IMR-90 (cell line): ENCODE measurements at regions not wholly inside any gene's neighbourhood (a gene's known extent, or its start where the extent isn't known, plus 50 kb on each side); places are given as distances from the start of the nearest gene placed in this dataset.
A peak's percentile ranks its signal among the peaks of the same experiment; 100 is the strongest.

ENCODE experiments used
- ATAC-seq: fragments of 200-7000 bp; cut with Tn5 transposase; 2 replicates; pipeline ENCODE4 v1.9.1; 2020; ENCODE audit warnings: low read depth, mild to moderate bottlenecking, moderate library complexity
- BruUV-seq: library from RNA; stranded (reverse); fragments of 400-500 nt; replicated peaks from 2 replicates; lab custom pipeline; 2021; lab: Mats Ljungman, UMichigan
- CTCF ChIA-PET: fragments of 300-600 bp; formaldehyde crosslinking; extraction: SDS; loops from one replicate; lab custom pipeline; 2021; ENCODE audit warnings: antibody characterized with exemption; lab: Yijun Ruan, JAX
- POLR2A ChIA-PET: fragments of 300-600 bp; sonication (Branson Sonifier 250); formaldehyde crosslinking; loops from one replicate; lab custom pipeline; 2022; ENCODE audit warnings: antibody characterized with exemption; ENCODE audit not compliant: unreplicated experiment; lab: Charles Lee
- DNase-seq: peaks from one replicate; pipeline ENCODE4 v3.0.0; 2013
- H2AFZ ChIP-seq: replicated peaks from 2 replicates; pipeline ENCODE3; 2013; ENCODE audit warnings: low read length, mild to moderate bottlenecking; ENCODE audit not compliant: poor library complexity
- H2AK5ac ChIP-seq: 2 replicates; pipeline ENCODE4 v1.6.1; 2013; ENCODE audit warnings: low read depth, low read length, inconsistent platforms
- H2AK9ac ChIP-seq: replicated peaks from 2 replicates; pipeline ENCODE3; 2013; ENCODE audit warnings: mild to moderate bottlenecking, low read depth, low read length, moderate library complexity; ENCODE audit not compliant: poor library complexity
- H2BK120ac ChIP-seq: 2 replicates; pipeline ENCODE4 v1.6.1; 2013; ENCODE audit warnings: low read depth, low read length, inconsistent platforms
- H2BK15ac ChIP-seq: 3 replicates; pipeline ENCODE4 v1.6.1; 2013; ENCODE audit warnings: low read depth, low read length, inconsistent platforms
- H2BK20ac ChIP-seq: 2 replicates; pipeline ENCODE4 v1.6.1; 2013; ENCODE audit warnings: low read depth, mild to moderate bottlenecking, inconsistent platforms, low read length, moderate library complexity
- H2BK5ac ChIP-seq: 2 replicates; pipeline ENCODE4 v1.6.1; 2013; ENCODE audit warnings: mild to moderate bottlenecking, low read depth, low read length, inconsistent platforms; ENCODE audit not compliant: poor library complexity, severe bottlenecking
- H3K14ac ChIP-seq: replicated peaks from 2 replicates; pipeline ENCODE4 v1.6.1; 2013; ENCODE audit warnings: low read depth, low read length, inconsistent platforms
- H3K18ac ChIP-seq: 2 replicates; pipeline ENCODE4 v1.6.1; 2013; ENCODE audit warnings: low read depth, low read length, control low read depth
- H3K23ac ChIP-seq: 2 replicates; pipeline ENCODE4 v1.6.1; 2013; ENCODE audit warnings: low read depth, low read length, inconsistent platforms
- H3K27ac ChIP-seq: 2 replicates; pipeline ENCODE4 v1.5.1; 2013; ENCODE audit warnings: mild to moderate bottlenecking, control low read depth, low read length; ENCODE audit not compliant: insufficient read depth
- H3K27me3 ChIP-seq: 2 replicates; pipeline ENCODE4 v1.6.1; 2013; ENCODE audit warnings: low read length; ENCODE audit not compliant: control insufficient read depth, insufficient read depth
- H3K36me3 ChIP-seq: 2 replicates; pipeline ENCODE4 v1.6.1; 2013; ENCODE audit warnings: low read length, mixed read lengths; ENCODE audit not compliant: control insufficient read depth, insufficient read depth
- H3K4ac ChIP-seq: 2 replicates; pipeline ENCODE4 v1.6.1; 2013; ENCODE audit warnings: low read depth, low read length, inconsistent platforms
- H3K4me1 ChIP-seq: 2 replicates; pipeline ENCODE4 v1.6.1; 2013; ENCODE audit warnings: low read length, mixed read lengths; ENCODE audit not compliant: control insufficient read depth, insufficient read depth
- H3K4me2 ChIP-seq: 2 replicates; pipeline ENCODE4 v1.6.1; 2013; ENCODE audit warnings: low read depth, mild to moderate bottlenecking, control low read depth, low read length, moderate library complexity
- H3K4me3 ChIP-seq: 2 replicates; pipeline ENCODE4 v1.5.1; 2013; ENCODE audit warnings: low read depth, mild to moderate bottlenecking, control low read depth, low read length, moderate library complexity; ENCODE audit not compliant: insufficient read depth
- H3K56ac ChIP-seq: 2 replicates; pipeline ENCODE4 v1.6.1; 2013; ENCODE audit warnings: low read length, inconsistent platforms; ENCODE audit not compliant: insufficient read depth; ENCODE audit errors: extremely low read depth
- H3K79me1 ChIP-seq, 2 experiments: 2 replicates each; pipeline ENCODE4 v1.6.1; 2013; ENCODE audit warnings: low read length in 2 of 2, inconsistent platforms in 1 of 2, low read depth in 1 of 2
- H3K9ac ChIP-seq: 2 replicates; pipeline ENCODE4 v1.6.1; 2013; ENCODE audit warnings: low read depth, low read length, control low read depth
- H3K9me1 ChIP-seq: 2 replicates; pipeline ENCODE4 v1.6.1; 2013; ENCODE audit warnings: low read length, inconsistent platforms; ENCODE audit not compliant: insufficient read depth
- H3K9me3 ChIP-seq: 2 replicates; pipeline ENCODE4 v1.6.1; 2013; ENCODE audit warnings: low read length; ENCODE audit not compliant: control insufficient read depth, insufficient read depth
- H4K20me1 ChIP-seq: 2 replicates; pipeline ENCODE4 v1.6.1; 2013; ENCODE audit warnings: low read length, inconsistent platforms; ENCODE audit not compliant: insufficient read depth
- H4K5ac ChIP-seq: 2 replicates; pipeline ENCODE4 v1.6.1; 2013; ENCODE audit warnings: mild to moderate bottlenecking, low read depth, low read length, control low read depth
- H4K8ac ChIP-seq, 2 experiments: 2 replicates each; pipeline ENCODE4 v1.6.1; 2013; ENCODE audit warnings: low read depth in 2 of 2, low read length in 2 of 2, control low read depth in 1 of 2, inconsistent platforms in 1 of 2
- H4K91ac ChIP-seq: 2 replicates; pipeline ENCODE4 v1.6.1; 2013; ENCODE audit warnings: low read depth, low read length, inconsistent platforms; ENCODE audit not compliant: insufficient read depth
- RFX5 ChIP-seq: IDR thresholded peaks from 2 replicates; pipeline ENCODE4 v1.8.0; 2012; ENCODE audit warnings: low read depth, mild to moderate bottlenecking, low read length, moderate library complexity
- WGBS, 2 experiments: methylation state at CpG; one replicate each; pipeline versions ENCODE4 v1.1.5 to v1.1.7; 2013; ENCODE audit warnings: missing lambda C conversion rate in 2 of 2; ENCODE audit not compliant: insufficient read length in 1 of 2; ENCODE audit errors: extremely low coverage in 2 of 2; 5-methylcytosine and 5-hydroxymethylcytosine counted together
- dilution Hi-C: fragments of 300-500 bp; cut with HindIII; formaldehyde crosslinking; loops from one replicate; pipeline ENCODE4 v1.14.3; 2018; ENCODE audit warnings: low sequenced_read_pairs; ENCODE audit not compliant: unreplicated experiment
- in situ Hi-C: fragments of 300-500 bp; cut with MboI; formaldehyde crosslinking; loops from 3 replicates; pipeline ENCODE4 v1.14.3; 2019; ENCODE audit warnings: low sequenced_read_pairs, inconsistent platforms, mixed read lengths
- intact Hi-C: fragments of 100-400 bp; cut with micrococcal nuclease; formaldehyde crosslinking; loops from 2 replicates; pipeline ENCODE4 v1.10.0; 2022
- TF ChIP-seq, protein P1 (sequence below): conservative IDR thresholded peaks from 2 replicates; pipeline ENCODE4 v1.5.1; 2012; ENCODE audit warnings: mild to moderate bottlenecking, low read depth, low read length, improper control_type of control experiment

DNA sequence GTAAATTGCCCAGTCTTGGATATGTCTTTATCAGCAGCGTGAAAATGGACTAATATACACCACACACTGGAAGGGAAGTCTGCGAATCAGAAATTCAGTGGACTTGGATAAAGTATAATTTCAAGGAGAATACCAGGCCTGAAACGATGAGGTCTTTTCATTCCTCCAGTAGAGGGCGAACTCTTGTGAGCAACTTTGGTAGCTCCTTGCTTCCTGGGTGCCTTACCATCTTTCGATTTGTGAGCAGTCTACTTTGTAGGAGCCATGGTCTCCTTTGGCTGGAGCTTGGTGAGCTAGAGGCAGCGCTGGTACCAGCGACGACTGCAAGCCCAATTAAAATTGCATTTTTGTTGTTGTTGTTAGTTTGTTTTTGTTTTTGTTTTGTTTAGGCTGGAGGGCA is 791.9 kb downstream of the FAT4 start:
- H3K36me3 ChIP-seq, result no peaks in the 10 kb centered on the region
- H3K27me3 ChIP-seq, result no peaks in the 10 kb centered on the region
- H2AK9ac ChIP-seq, result no peak overlapping the region
- no peaks in the 10 kb centered on the region for H3K9me1 ChIP-seq
- H2BK20ac ChIP-seq, result no peak overlapping the region
- no peak overlapping the region for H2AFZ ChIP-seq
- no peaks in the 10 kb centered on the region; the same call in 1 of the 2 replicates for H3K9me3 ChIP-seq
- no peak overlapping the region for H3K4me3 ChIP-seq
- TF ChIP-seq, protein P1, sequence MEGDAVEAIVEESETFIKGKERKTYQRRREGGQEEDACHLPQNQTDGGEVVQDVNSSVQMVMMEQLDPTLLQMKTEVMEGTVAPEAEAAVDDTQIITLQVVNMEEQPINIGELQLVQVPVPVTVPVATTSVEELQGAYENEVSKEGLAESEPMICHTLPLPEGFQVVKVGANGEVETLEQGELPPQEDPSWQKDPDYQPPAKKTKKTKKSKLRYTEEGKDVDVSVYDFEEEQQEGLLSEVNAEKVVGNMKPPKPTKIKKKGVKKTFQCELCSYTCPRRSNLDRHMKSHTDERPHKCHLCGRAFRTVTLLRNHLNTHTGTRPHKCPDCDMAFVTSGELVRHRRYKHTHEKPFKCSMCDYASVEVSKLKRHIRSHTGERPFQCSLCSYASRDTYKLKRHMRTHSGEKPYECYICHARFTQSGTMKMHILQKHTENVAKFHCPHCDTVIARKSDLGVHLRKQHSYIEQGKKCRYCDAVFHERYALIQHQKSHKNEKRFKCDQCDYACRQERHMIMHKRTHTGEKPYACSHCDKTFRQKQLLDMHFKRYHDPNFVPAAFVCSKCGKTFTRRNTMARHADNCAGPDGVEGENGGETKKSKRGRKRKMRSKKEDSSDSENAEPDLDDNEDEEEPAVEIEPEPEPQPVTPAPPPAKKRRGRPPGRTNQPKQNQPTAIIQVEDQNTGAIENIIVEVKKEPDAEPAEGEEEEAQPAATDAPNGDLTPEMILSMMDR, result 0 out of 2 replicates have a peak, but pooled peaks have one; percentile 5
- no peak for TF ChIP-seq RFX5
- no peak overlapping the region for H2AK5ac ChIP-seq
- no peak overlapping the region for H3K18ac ChIP-seq
- dilution Hi-C loops, result no loop called here
- no peak overlapping the region for H3K14ac ChIP-seq
- no peak overlapping the region for H3K4ac ChIP-seq
- intact Hi-C loops, result no loop called here
- H4K91ac ChIP-seq, result no peak overlapping the region
- no peak for DNase-seq
- BruUV-seq, result no TSS peak
- no CpG with 5 or more reads among the region's 8 CpGs for WGBS, 2 experiments
- ChIA-PET POLR2A (no interaction called here), CTCF (interaction anchor here (1.1 kb wide), 1 partner anchor 9 kb away, joined by 3 read pairs; no protein-coding TSS in a partner anchor)
- no peak overlapping the region for H4K5ac ChIP-seq
- no peak overlapping the region for H3K23ac ChIP-seq
- H3K56ac ChIP-seq, result no peak overlapping the region
- H2BK120ac ChIP-seq, result no peak overlapping the region
- H2BK5ac ChIP-seq, result no peak overlapping the region
- in situ Hi-C loops, result no loop called here
- H3K27ac ChIP-seq, result no peak overlapping the region
- no peak overlapping the region for H3K9ac ChIP-seq
- H3K4me1 ChIP-seq, result no peaks in the 10 kb centered on the region
- H2BK15ac ChIP-seq, result no peak overlapping the region
- no peak overlapping the region for H4K8ac ChIP-seq
- no peak for ATAC-seq
- H3K4me2 ChIP-seq, result no peak overlapping the region
- H4K20me1 ChIP-seq, result no peaks in the 10 kb centered on the region
- no peaks in the 10 kb centered on the region for H3K79me1 ChIP-seq
